ENCODE measurements at regions not wholly inside any gene's neighbourhood (a gene's known extent, or its start where the extent isn't known, plus 50 kb on each side); places are given as distances from the start of the nearest gene placed in this dataset.

- no peaks in the 10 kb centered on the region for H3K9me3 ChIP-seq (ENCODE audit: control insufficient read depth, low read length)
- peaks cover 0 to 29% of the 10 kb centered on the region in 2 experiments for H3K27me3 ChIP-seq (ENCODE audit: control insufficient read depth in 1 of 2, insufficient read depth in 1 of 2, low read length in 2 of 2)
- no peaks in the 10 kb centered on the region for H3K36me3 ChIP-seq (ENCODE audit: control insufficient read depth in 1 of 2, insufficient read depth in 2 of 2, low read depth in 1 of 2, low read length in 2 of 2)
- H3K4me1 ChIP-seq (ENCODE audit: control insufficient read depth, insufficient read depth, low read depth, low read length) = no peaks in the 10 kb centered on the region
- no peak overlapping the region for H3K23ac ChIP-seq (ENCODE audit: low read length in 2 of 2)
- H3K9ac ChIP-seq (ENCODE audit: low read length) = no peak overlapping the region
- H2AFZ ChIP-seq (ENCODE audit: low read depth, low read length) = no peak overlapping the region
- WGBS = 91% methylated on average over 1 of the region's 1 CpG
- no peak overlapping the region for H3K4me3 ChIP-seq (ENCODE audit: insufficient read depth in 1 of 2, low read depth in 1 of 2, low read length in 2 of 2)
- no peak overlapping the region for H3K18ac ChIP-seq (ENCODE audit: low read depth in 1 of 2, low read length in 2 of 2)
- no peak overlapping the region for H2BK120ac ChIP-seq (ENCODE audit: low read depth, low read length)
- H2BK5ac ChIP-seq (ENCODE audit: low read depth, low read length, poor library complexity, severe bottlenecking) = no peak overlapping the region
- no peak overlapping the region for H3K4ac ChIP-seq (ENCODE audit: low read depth in 1 of 2, low read length in 2 of 2)
- H4K8ac ChIP-seq (ENCODE audit: low read length) = no peak overlapping the region
- H2BK12ac ChIP-seq (ENCODE audit: low read length in 2 of 2) = no peak overlapping the region
- no peak overlapping the region for H3K4me2 ChIP-seq (ENCODE audit: low read length, poor library complexity, severe bottlenecking)
- H2AK5ac ChIP-seq (ENCODE audit: low read length, severe bottlenecking) = no peak overlapping the region
- H3K14ac ChIP-seq (ENCODE audit: low read length in 2 of 2) = no peak overlapping the region
- H3K27ac ChIP-seq (ENCODE audit: low read length, poor library complexity, severe bottlenecking) = no peak overlapping the region
- H4K91ac ChIP-seq (ENCODE audit: low read length) = no peak overlapping the region
- H3K79me1 ChIP-seq (replicated peaks; ENCODE audit: low read length, poor library complexity, severe bottlenecking) = no peaks in the 10 kb centered on the region
- H2BK15ac ChIP-seq (ENCODE audit: low read depth, poor library complexity, severe bottlenecking) = no peak overlapping the region
- DNase-seq = no peak
Observed at GRCh38 chr16:73797115-73797514, 499.5 kb upstream of the PSMD7 start.

GRCh38 chr16:73796241-73796640 is 500.4 kb upstream of the PSMD7 start:
- Histone ChIP-seq H3K14ac (ENCODE audit: low read length in 2 of 2) (no peak overlapping the region), H4K91ac (ENCODE audit: low read length) (no peak overlapping the region), H3K4me2 (ENCODE audit: low read length, poor library complexity, severe bottlenecking) (no peak overlapping the region), H2BK15ac (ENCODE audit: low read depth, poor library complexity, severe bottlenecking) (no peak overlapping the region), H4K8ac (ENCODE audit: low read length) (no peak overlapping the region), H3K23ac (ENCODE audit: low read length in 2 of 2) (no peak overlapping the region), H2AK5ac (ENCODE audit: low read length, severe bottlenecking) (no peak overlapping the region), H3K18ac (ENCODE audit: low read depth in 1 of 2, low read length in 2 of 2) (no peak overlapping the region), H3K4me3 (ENCODE audit: insufficient read depth in 1 of 2, low read depth in 1 of 2, low read length in 2 of 2) (no peak overlapping the region), H2BK120ac (ENCODE audit: low read depth, low read length) (no peak overlapping the region), H3K9me3 (ENCODE audit: control insufficient read depth, low read length) (no peaks in the 10 kb centered on the region), H3K4ac (ENCODE audit: low read depth in 1 of 2, low read length in 2 of 2) (no peak overlapping the region), H3K9ac (ENCODE audit: low read length) (no peak overlapping the region), H2BK12ac (ENCODE audit: low read length in 2 of 2) (no peak overlapping the region), H3K27ac (ENCODE audit: low read length, poor library complexity, severe bottlenecking) (no peak overlapping the region), H3K36me3 (ENCODE audit: control insufficient read depth in 1 of 2, insufficient read depth in 2 of 2, low read depth in 1 of 2, low read length in 2 of 2) (no peaks in the 10 kb centered on the region), H2AFZ (ENCODE audit: low read depth, low read length) (no peak overlapping the region), H2BK5ac (ENCODE audit: low read depth, low read length, poor library complexity, severe bottlenecking) (no peak overlapping the region), H3K79me1 (replicated peaks; ENCODE audit: low read length, poor library complexity, severe bottlenecking) (no peaks in the 10 kb centered on the region), H3K27me3 (ENCODE audit: control insufficient read depth in 1 of 2, insufficient read depth in 1 of 2, low read length in 2 of 2) (peaks cover 0 to 30% of the 10 kb centered on the region in 2 experiments), H3K4me1 (ENCODE audit: control insufficient read depth, insufficient read depth, low read depth, low read length) (no peaks in the 10 kb centered on the region)
- 85% methylated on average over 4 of the region's 4 CpGs for WGBS
- DNase-seq = no peak

GRCh38 chr16:73794994-73795393 is 501.6 kb upstream of the PSMD7 start:
- no peak overlapping the region for H3K9ac ChIP-seq (ENCODE audit: low read length)
- 68% methylated on average over 3 of the region's 3 CpGs for WGBS

GRCh38 chr16:73793871-73794437 is 502.7 kb upstream of the PSMD7 start:
- no peak overlapping the region for H2BK120ac ChIP-seq (ENCODE audit: low read depth, low read length)
- H3K4ac ChIP-seq (ENCODE audit: low read depth in 1 of 2, low read length in 2 of 2) = no peak overlapping the region
- WGBS = 81% methylated on average over 10 of the region's 11 CpGs
- H4K8ac ChIP-seq (ENCODE audit: low read length) = no peak overlapping the region
- no peak overlapping the region for H3K14ac ChIP-seq (ENCODE audit: low read length in 2 of 2)
- no peak overlapping the region for H2AK5ac ChIP-seq (ENCODE audit: low read length, severe bottlenecking)
- no peak overlapping the region for H2BK15ac ChIP-seq (ENCODE audit: low read depth, poor library complexity, severe bottlenecking)
- H3K27me3 ChIP-seq (ENCODE audit: control insufficient read depth in 1 of 2, insufficient read depth in 1 of 2, low read length in 2 of 2) = peaks cover 0 to 30% of the 10 kb centered on the region in 2 experiments
- H2BK12ac ChIP-seq (ENCODE audit: low read length in 2 of 2) = no peak overlapping the region
- H3K79me1 ChIP-seq (replicated peaks; ENCODE audit: low read length, poor library complexity, severe bottlenecking) = no peaks in the 10 kb centered on the region
- H2AFZ ChIP-seq (ENCODE audit: low read depth, low read length) = no peak overlapping the region
- no peak overlapping the region for H3K4me3 ChIP-seq (ENCODE audit: insufficient read depth in 1 of 2, low read depth in 1 of 2, low read length in 2 of 2)
- no peaks in the 10 kb centered on the region for H3K9me3 ChIP-seq (ENCODE audit: control insufficient read depth, low read length)
- DNase-seq = no peak
- no peak overlapping the region for H3K4me2 ChIP-seq (ENCODE audit: low read length, poor library complexity, severe bottlenecking)
- no peaks in the 10 kb centered on the region for H3K4me1 ChIP-seq (ENCODE audit: control insufficient read depth, insufficient read depth, low read depth, low read length)
- H3K18ac ChIP-seq (ENCODE audit: low read depth in 1 of 2, low read length in 2 of 2) = no peak overlapping the region
- no peaks in the 10 kb centered on the region for H3K36me3 ChIP-seq (ENCODE audit: control insufficient read depth in 1 of 2, insufficient read depth in 2 of 2, low read depth in 1 of 2, low read length in 2 of 2)
- H3K23ac ChIP-seq (ENCODE audit: low read length in 2 of 2) = no peak overlapping the region
- H3K27ac ChIP-seq (ENCODE audit: low read length, poor library complexity, severe bottlenecking) = no peak overlapping the region
- H2BK5ac ChIP-seq (ENCODE audit: low read depth, low read length, poor library complexity, severe bottlenecking) = no peak overlapping the region
- no peak overlapping the region for H4K91ac ChIP-seq (ENCODE audit: low read length)
- no peak overlapping the region for H3K9ac ChIP-seq (ENCODE audit: low read length)

More at GRCh38 chr16:73794994-73795393, 501.6 kb upstream of the PSMD7 start:
- Histone ChIP-seq H3K18ac (ENCODE audit: low read depth in 1 of 2, low read length in 2 of 2) (no peak overlapping the region), H2BK15ac (ENCODE audit: low read depth, poor library complexity, severe bottlenecking) (no peak overlapping the region), H3K4me1 (ENCODE audit: control insufficient read depth, insufficient read depth, low read depth, low read length) (no peaks in the 10 kb centered on the region), H2BK5ac (ENCODE audit: low read depth, low read length, poor library complexity, severe bottlenecking) (no peak overlapping the region), H3K27ac (ENCODE audit: low read length, poor library complexity, severe bottlenecking) (no peak overlapping the region), H3K36me3 (ENCODE audit: control insufficient read depth in 1 of 2, insufficient read depth in 2 of 2, low read depth in 1 of 2, low read length in 2 of 2) (no peaks in the 10 kb centered on the region), H3K4me2 (ENCODE audit: low read length, poor library complexity, severe bottlenecking) (no peak overlapping the region), H3K79me1 (replicated peaks; ENCODE audit: low read length, poor library complexity, severe bottlenecking) (no peaks in the 10 kb centered on the region), H2BK12ac (ENCODE audit: low read length in 2 of 2) (no peak overlapping the region), H3K27me3 (ENCODE audit: control insufficient read depth in 1 of 2, insufficient read depth in 1 of 2, low read length in 2 of 2) (peaks cover 0 to 30% of the 10 kb centered on the region in 2 experiments), H4K8ac (ENCODE audit: low read length) (no peak overlapping the region), H3K14ac (ENCODE audit: low read length in 2 of 2) (no peak overlapping the region), H2AK5ac (ENCODE audit: low read length, severe bottlenecking) (no peak overlapping the region), H3K4me3 (ENCODE audit: insufficient read depth in 1 of 2, low read depth in 1 of 2, low read length in 2 of 2) (no peak overlapping the region), H2BK120ac (ENCODE audit: low read depth, low read length) (no peak overlapping the region), H3K4ac (ENCODE audit: low read depth in 1 of 2, low read length in 2 of 2) (no peak overlapping the region), H3K9me3 (ENCODE audit: control insufficient read depth, low read length) (no peaks in the 10 kb centered on the region), H4K91ac (ENCODE audit: low read length) (no peak overlapping the region), H3K23ac (ENCODE audit: low read length in 2 of 2) (no peak overlapping the region), H2AFZ (ENCODE audit: low read depth, low read length) (no peak overlapping the region)
- no peak for DNase-seq

Data from mesenchymal stem cell (in vitro differentiated cells and primary cell).